ENCODE measurements at regions not wholly inside any gene's neighbourhood (a gene's known extent, or its start where the extent isn't known, plus 50 kb on each side); places are given as distances from the start of the nearest gene placed in this dataset.

- no peak for TF ChIP-seq CTCF (IDR thresholded peaks at IDR 0.05 in 8 of 11, conservative IDR thresholded peaks at IDR 0.05 in 3 of 11)
- no peak for TF ChIP-seq POLR2A (IDR thresholded peaks at IDR 0.05)
These were observed 160.7 kb upstream of the MAN1A1 start for GRCh38 chr6:119510246-119510645.

Data from spleen (tissue), 7 donors.